ENCODE measurements at regions not wholly inside any gene's neighbourhood (a gene's known extent, or its start where the extent isn't known, plus 50 kb on each side); places are given as distances from the start of the nearest gene placed in this dataset.

DNA sequence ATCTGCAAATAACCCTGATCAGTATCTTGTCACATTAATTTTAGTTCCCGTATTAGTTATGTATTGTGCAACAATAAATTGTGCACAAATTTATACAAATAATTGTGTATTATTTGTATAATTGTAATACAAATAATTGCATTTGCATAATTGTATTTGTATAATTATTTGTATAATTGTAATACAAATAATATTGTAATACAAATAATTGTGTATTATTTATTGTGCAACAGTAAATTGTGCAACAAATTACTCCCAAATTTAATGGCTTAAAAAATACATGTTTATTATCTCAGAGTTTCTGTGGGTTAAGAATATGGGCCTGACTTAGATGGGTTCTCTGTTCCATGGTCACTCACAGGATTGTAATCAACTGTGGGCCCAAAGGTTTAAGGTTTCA is 86.2 kb upstream of the SAMSN1 start:
- TF ChIP-seq POLR2A (IDR thresholded peaks at IDR 0.05): no peak
- TF ChIP-seq, protein P1, sequence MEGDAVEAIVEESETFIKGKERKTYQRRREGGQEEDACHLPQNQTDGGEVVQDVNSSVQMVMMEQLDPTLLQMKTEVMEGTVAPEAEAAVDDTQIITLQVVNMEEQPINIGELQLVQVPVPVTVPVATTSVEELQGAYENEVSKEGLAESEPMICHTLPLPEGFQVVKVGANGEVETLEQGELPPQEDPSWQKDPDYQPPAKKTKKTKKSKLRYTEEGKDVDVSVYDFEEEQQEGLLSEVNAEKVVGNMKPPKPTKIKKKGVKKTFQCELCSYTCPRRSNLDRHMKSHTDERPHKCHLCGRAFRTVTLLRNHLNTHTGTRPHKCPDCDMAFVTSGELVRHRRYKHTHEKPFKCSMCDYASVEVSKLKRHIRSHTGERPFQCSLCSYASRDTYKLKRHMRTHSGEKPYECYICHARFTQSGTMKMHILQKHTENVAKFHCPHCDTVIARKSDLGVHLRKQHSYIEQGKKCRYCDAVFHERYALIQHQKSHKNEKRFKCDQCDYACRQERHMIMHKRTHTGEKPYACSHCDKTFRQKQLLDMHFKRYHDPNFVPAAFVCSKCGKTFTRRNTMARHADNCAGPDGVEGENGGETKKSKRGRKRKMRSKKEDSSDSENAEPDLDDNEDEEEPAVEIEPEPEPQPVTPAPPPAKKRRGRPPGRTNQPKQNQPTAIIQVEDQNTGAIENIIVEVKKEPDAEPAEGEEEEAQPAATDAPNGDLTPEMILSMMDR (IDR thresholded peaks at IDR 0.05): no peak

Measured in prostate gland (tissue), 2 donors.